ENCODE measurements at regions not wholly inside any gene's neighbourhood (a gene's known extent, or its start where the extent isn't known, plus 50 kb on each side); places are given as distances from the start of the nearest gene placed in this dataset.

GRCh38 chr1:242872521-242872920 is 348.0 kb upstream of the PLD5 start:
- no peak for TF ChIP-seq POLR2A (IDR thresholded peaks at IDR 0.05; ENCODE audit: low read depth, low read length)
- no peak for TF ChIP-seq TAF1 (IDR thresholded peaks at IDR 0.05; ENCODE audit: borderline replicate concordance, low read depth, low read length)
- TF ChIP-seq POLR2AphosphoS5 (IDR thresholded peaks at IDR 0.05; ENCODE audit: low read depth, low read length), result no peak
- DNase-seq (ENCODE audit: insufficient read length) (no peak), FAIRE-seq (no peak)

GRCh38 chr1:242871471-242872030 is 347.1 kb upstream of the PLD5 start:
- TF ChIP-seq POLR2A (IDR thresholded peaks at IDR 0.05; ENCODE audit: low read depth, low read length) (no peak), POLR2AphosphoS5 (IDR thresholded peaks at IDR 0.05; ENCODE audit: low read depth, low read length) (no peak), TAF1 (IDR thresholded peaks at IDR 0.05; ENCODE audit: borderline replicate concordance, low read depth, low read length) (no peak)
- DNase-seq (ENCODE audit: insufficient read length) (no peak), FAIRE-seq (no peak)

- no peak for DNase-seq (ENCODE audit: insufficient read length)
- FAIRE-seq, result no peak
- TF ChIP-seq POLR2A (IDR thresholded peaks at IDR 0.05; ENCODE audit: low read depth, low read length) (no peak), POLR2AphosphoS5 (IDR thresholded peaks at IDR 0.05; ENCODE audit: low read depth, low read length) (no peak), TAF1 (IDR thresholded peaks at IDR 0.05; ENCODE audit: borderline replicate concordance, low read depth, low read length) (no peak)
These were observed 346.5 kb upstream of the PLD5 start for GRCh38 chr1:242870966-242871365.

GRCh38 chr1:242856289-242856688 is 331.8 kb upstream of the PLD5 start:
- FAIRE-seq (no peak), DNase-seq (ENCODE audit: insufficient read length) (no peak)
- TF ChIP-seq TAF1 (IDR thresholded peaks at IDR 0.05; ENCODE audit: borderline replicate concordance, low read depth, low read length), result no peak
- TF ChIP-seq POLR2AphosphoS5 (IDR thresholded peaks at IDR 0.05; ENCODE audit: low read depth, low read length), result no peak
- no peak for TF ChIP-seq POLR2A (IDR thresholded peaks at IDR 0.05; ENCODE audit: low read depth, low read length)

GRCh38 chr1:242854466-242854865 is 330.0 kb upstream of the PLD5 start:
- no peak for TF ChIP-seq POLR2AphosphoS5 (IDR thresholded peaks at IDR 0.05; ENCODE audit: low read depth, low read length)
- no peak for TF ChIP-seq TAF1 (IDR thresholded peaks at IDR 0.05; ENCODE audit: borderline replicate concordance, low read depth, low read length)
- TF ChIP-seq POLR2A (IDR thresholded peaks at IDR 0.05; ENCODE audit: low read depth, low read length), result no peak
- FAIRE-seq, result no peak
- no peak for DNase-seq (ENCODE audit: insufficient read length)

GRCh38 chr1:242847390-242847993 is 323.0 kb upstream of the PLD5 start:
- no peak for FAIRE-seq
- no peak for TF ChIP-seq POLR2A (IDR thresholded peaks at IDR 0.05; ENCODE audit: low read depth, low read length)
- no peak for TF ChIP-seq POLR2AphosphoS5 (IDR thresholded peaks at IDR 0.05; ENCODE audit: low read depth, low read length)
- no peak for TF ChIP-seq TAF1 (IDR thresholded peaks at IDR 0.05; ENCODE audit: borderline replicate concordance, low read depth, low read length)
- DNase-seq (ENCODE audit: insufficient read length), result no peak

- TF ChIP-seq TAF1 (IDR thresholded peaks at IDR 0.05; ENCODE audit: borderline replicate concordance, low read depth, low read length) (no peak), POLR2A (IDR thresholded peaks at IDR 0.05; ENCODE audit: low read depth, low read length) (no peak), POLR2AphosphoS5 (IDR thresholded peaks at IDR 0.05; ENCODE audit: low read depth, low read length) (no peak)
- DNase-seq (ENCODE audit: insufficient read length) (no peak), FAIRE-seq (no peak)
These were observed 317.6 kb upstream of the PLD5 start for GRCh38 chr1:242842094-242842493.

- FAIRE-seq (no peak), DNase-seq (ENCODE audit: insufficient read length) (no peak)
- no peak for TF ChIP-seq TAF1 (IDR thresholded peaks at IDR 0.05; ENCODE audit: borderline replicate concordance, low read depth, low read length)
- TF ChIP-seq POLR2AphosphoS5 (IDR thresholded peaks at IDR 0.05; ENCODE audit: low read depth, low read length), result no peak
- TF ChIP-seq POLR2A (IDR thresholded peaks at IDR 0.05; ENCODE audit: low read depth, low read length), result no peak
These were observed 314.6 kb upstream of the PLD5 start for GRCh38 chr1:242839101-242839500.

GRCh38 chr1:242836423-242836822 is 311.9 kb upstream of the PLD5 start:
- no peak for FAIRE-seq
- no peak for DNase-seq (ENCODE audit: insufficient read length)
- TF ChIP-seq TAF1 (IDR thresholded peaks at IDR 0.05; ENCODE audit: borderline replicate concordance, low read depth, low read length), result no peak
- TF ChIP-seq POLR2AphosphoS5 (IDR thresholded peaks at IDR 0.05; ENCODE audit: low read depth, low read length), result no peak
- TF ChIP-seq POLR2A (IDR thresholded peaks at IDR 0.05; ENCODE audit: low read depth, low read length), result no peak

- TF ChIP-seq TAF1 (IDR thresholded peaks at IDR 0.05; ENCODE audit: borderline replicate concordance, low read depth, low read length) (no peak), POLR2A (IDR thresholded peaks at IDR 0.05; ENCODE audit: low read depth, low read length) (no peak), POLR2AphosphoS5 (IDR thresholded peaks at IDR 0.05; ENCODE audit: low read depth, low read length) (no peak)
- FAIRE-seq, result no peak
- no peak for DNase-seq (ENCODE audit: insufficient read length)
These were observed 304.3 kb upstream of the PLD5 start for GRCh38 chr1:242828828-242829227.

- FAIRE-seq (no peak), DNase-seq (ENCODE audit: insufficient read length) (no peak)
- TF ChIP-seq TAF1 (IDR thresholded peaks at IDR 0.05; ENCODE audit: borderline replicate concordance, low read depth, low read length), result no peak
These were observed 303.7 kb upstream of the PLD5 start for GRCh38 chr1:242828199-242828598.

GRCh38 chr1:242827538-242827937 is 303.0 kb upstream of the PLD5 start:
- FAIRE-seq, result no peak
- TF ChIP-seq POLR2AphosphoS5 (IDR thresholded peaks at IDR 0.05; ENCODE audit: low read depth, low read length), result no peak
- no peak for TF ChIP-seq POLR2A (IDR thresholded peaks at IDR 0.05; ENCODE audit: low read depth, low read length)
- TF ChIP-seq TAF1 (IDR thresholded peaks at IDR 0.05; ENCODE audit: borderline replicate concordance, low read depth, low read length), result no peak
- no peak for DNase-seq (ENCODE audit: insufficient read length)
